IMR-90 (cell line): ENCODE measurements at regions not wholly inside any gene's neighbourhood (a gene's known extent, or its start where the extent isn't known, plus 50 kb on each side); places are given as distances from the start of the nearest gene placed in this dataset.

Source experiments
- MAZ ChIP-seq: IDR thresholded peaks from 2 replicates; pipeline ENCODE4 v1.6.1; 2012; ENCODE audit warnings: low read depth, mild to moderate bottlenecking, low read length, improper control_type of control experiment, moderate library complexity, borderline replicate concordance
- MXI1 ChIP-seq: IDR thresholded peaks from 2 replicates; pipeline ENCODE4 v1.6.1; 2012; ENCODE audit warnings: low read depth, mild to moderate bottlenecking, low read length, moderate library complexity, borderline replicate concordance
- POLR2A ChIP-seq: IDR thresholded peaks from 2 replicates; pipeline ENCODE4 v1.6.1; 2012; ENCODE audit warnings: mild to moderate bottlenecking, low read depth, low read length
- RAD21 ChIP-seq: IDR thresholded peaks from 2 replicates; pipeline ENCODE4 v1.6.1; 2012; ENCODE audit warnings: low read length, improper control_type of control experiment
- RFX5 ChIP-seq: IDR thresholded peaks from 2 replicates; pipeline ENCODE4 v1.8.0; 2012; ENCODE audit warnings: low read depth, mild to moderate bottlenecking, low read length, moderate library complexity
- TF ChIP-seq, protein P1 (sequence below): conservative IDR thresholded peaks from 2 replicates; pipeline ENCODE4 v1.5.1; 2012; ENCODE audit warnings: mild to moderate bottlenecking, low read depth, low read length, improper control_type of control experiment
- TF ChIP-seq, protein P2 (sequence below): fragments of 150-350 bp; IDR thresholded peaks from 2 replicates; pipeline ENCODE4 v1.6.1; 2017; ENCODE audit warnings: mild to moderate bottlenecking, antibody characterized with exemption, low read length, low read depth

DNA sequence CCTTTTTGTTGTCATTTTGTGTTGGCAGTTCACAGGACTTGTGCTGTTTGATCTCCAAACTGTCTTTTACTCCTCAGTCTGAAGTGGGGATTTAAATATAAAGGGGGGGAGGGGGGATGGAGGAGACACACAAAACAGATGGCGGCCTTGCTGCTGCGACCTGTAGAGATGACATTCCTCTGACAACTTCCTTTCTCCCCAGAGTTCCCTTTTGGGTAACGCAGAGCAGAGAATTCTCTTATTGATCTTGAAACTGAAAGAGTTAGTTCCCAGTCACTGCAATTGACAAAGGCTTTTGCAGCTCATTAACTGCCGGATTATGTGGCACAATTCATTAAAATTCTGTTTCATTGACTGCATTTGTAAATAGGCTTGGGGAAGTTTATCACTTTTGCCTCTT, 279.3 kb downstream of the TSN start:
- TF ChIP-seq, protein P1, sequence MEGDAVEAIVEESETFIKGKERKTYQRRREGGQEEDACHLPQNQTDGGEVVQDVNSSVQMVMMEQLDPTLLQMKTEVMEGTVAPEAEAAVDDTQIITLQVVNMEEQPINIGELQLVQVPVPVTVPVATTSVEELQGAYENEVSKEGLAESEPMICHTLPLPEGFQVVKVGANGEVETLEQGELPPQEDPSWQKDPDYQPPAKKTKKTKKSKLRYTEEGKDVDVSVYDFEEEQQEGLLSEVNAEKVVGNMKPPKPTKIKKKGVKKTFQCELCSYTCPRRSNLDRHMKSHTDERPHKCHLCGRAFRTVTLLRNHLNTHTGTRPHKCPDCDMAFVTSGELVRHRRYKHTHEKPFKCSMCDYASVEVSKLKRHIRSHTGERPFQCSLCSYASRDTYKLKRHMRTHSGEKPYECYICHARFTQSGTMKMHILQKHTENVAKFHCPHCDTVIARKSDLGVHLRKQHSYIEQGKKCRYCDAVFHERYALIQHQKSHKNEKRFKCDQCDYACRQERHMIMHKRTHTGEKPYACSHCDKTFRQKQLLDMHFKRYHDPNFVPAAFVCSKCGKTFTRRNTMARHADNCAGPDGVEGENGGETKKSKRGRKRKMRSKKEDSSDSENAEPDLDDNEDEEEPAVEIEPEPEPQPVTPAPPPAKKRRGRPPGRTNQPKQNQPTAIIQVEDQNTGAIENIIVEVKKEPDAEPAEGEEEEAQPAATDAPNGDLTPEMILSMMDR: no peak
- TF ChIP-seq RFX5 (no peak), POLR2A (no peak), MXI1 (no peak), RAD21 (no peak), MAZ (no peak)
- TF ChIP-seq, protein P2, sequence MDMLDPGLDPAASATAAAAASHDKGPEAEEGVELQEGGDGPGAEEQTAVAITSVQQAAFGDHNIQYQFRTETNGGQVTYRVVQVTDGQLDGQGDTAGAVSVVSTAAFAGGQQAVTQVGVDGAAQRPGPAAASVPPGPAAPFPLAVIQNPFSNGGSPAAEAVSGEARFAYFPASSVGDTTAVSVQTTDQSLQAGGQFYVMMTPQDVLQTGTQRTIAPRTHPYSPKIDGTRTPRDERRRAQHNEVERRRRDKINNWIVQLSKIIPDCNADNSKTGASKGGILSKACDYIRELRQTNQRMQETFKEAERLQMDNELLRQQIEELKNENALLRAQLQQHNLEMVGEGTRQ: no peak
